Stimulated activated CD4-positive, alpha-beta T cell treated with anti-CD3 and anti-CD28 coated beads, Interleukin-1b, Interleukin-23, amount 100 ng/mL, for 48 hours (primary cell): ENCODE measurements at regions not wholly inside any gene's neighbourhood (a gene's known extent, or its start where the extent isn't known, plus 50 kb on each side); places are given as distances from the start of the nearest gene placed in this dataset.
"Not testable (repeated sequence)": the region's sequence is repeated elsewhere in the genome, so short reads cannot be mapped to it uniquely, and the experiment has no call there.

ENCODE experiments used
- DNase-seq: peaks from one replicate; pipeline ENCODE4 v3.0.0-alpha.2; 2020

GRCh38 chr10:64360240-64360639 lies 839.0 kb downstream of the REEP3 start:
- not testable (repeated sequence) for DNase-seq

- DNase-seq, result no peak
Measured at GRCh38 chr10:64363687-64364086, 842.5 kb downstream of the REEP3 start.

- no peak for DNase-seq
Measured at GRCh38 chr10:64365663-64366062, 844.5 kb downstream of the REEP3 start.

GRCh38 chr10:64368298-64368697 lies 847.1 kb downstream of the REEP3 start:
- DNase-seq, result no peak

GRCh38 chr10:64369885-64370773 lies 848.9 kb downstream of the REEP3 start:
- DNase-seq, result no peak

GRCh38 chr10:64374346-64374745 lies 853.1 kb downstream of the REEP3 start:
- DNase-seq, result no peak

- DNase-seq, result no peak
Measured at GRCh38 chr10:64376167-64376566, 855.0 kb downstream of the REEP3 start.

GRCh38 chr10:64379898-64380297 lies 858.7 kb downstream of the REEP3 start:
- no peak for DNase-seq

GRCh38 chr10:64385355-64385754 lies 864.2 kb downstream of the REEP3 start:
- DNase-seq, result no peak

- no peak for DNase-seq
Measured at GRCh38 chr10:64394744-64395143, 873.5 kb downstream of the REEP3 start.

- no peak for DNase-seq
Measured at GRCh38 chr10:64396105-64396708, 875.0 kb downstream of the REEP3 start.

GRCh38 chr10:64397125-64397524 lies 875.9 kb downstream of the REEP3 start:
- DNase-seq, result no peak

- DNase-seq, result no peak
Measured at GRCh38 chr10:64408391-64409183, 887.4 kb downstream of the REEP3 start.

- DNase-seq, result no peak
Measured at GRCh38 chr10:64409349-64409748, 888.1 kb downstream of the REEP3 start.

GRCh38 chr10:64416011-64416410 lies 894.8 kb downstream of the REEP3 start:
- no peak for DNase-seq

GRCh38 chr10:64419461-64419860 lies 898.3 kb downstream of the REEP3 start:
- no peak for DNase-seq

GRCh38 chr10:64426745-64427144 lies 905.5 kb downstream of the REEP3 start:
- DNase-seq, result no peak

- no peak for DNase-seq
Measured at GRCh38 chr10:64430690-64431323, 909.6 kb downstream of the REEP3 start.

GRCh38 chr10:64441872-64442271 lies 920.7 kb downstream of the REEP3 start:
- DNase-seq, result not testable (repeated sequence)

- DNase-seq, result no peak
Measured at GRCh38 chr10:64444163-64444562, 923.0 kb downstream of the REEP3 start.

- DNase-seq, result no peak
Measured at GRCh38 chr10:64444564-64444963, 923.4 kb downstream of the REEP3 start.

- DNase-seq, result no peak
Measured at GRCh38 chr10:64449603-64450002, 928.4 kb downstream of the REEP3 start.

GRCh38 chr10:64450312-64450711 lies 929.1 kb downstream of the REEP3 start:
- DNase-seq, result no peak
